OCI-LY1 (cell line): ENCODE measurements at regions not wholly inside any gene's neighbourhood (a gene's known extent, or its start where the extent isn't known, plus 50 kb on each side); places are given as distances from the start of the nearest gene placed in this dataset.

Experiments used
- CTCF ChIP-seq: fragments of 200-600 bp; sonication (generic), shearing (Covaris generic); IDR thresholded peaks from 2 replicates; pipeline ENCODE4 v1.5.1; 2017; ENCODE audit warnings: mild to moderate bottlenecking, antibody characterized with exemption, low read length, moderate library complexity, mixed read lengths
- EZH2 ChIP-seq: fragments of 200-600 bp; sonication (generic), shearing (Covaris generic); IDR thresholded peaks from 2 replicates; pipeline ENCODE4 v1.8.0; 2017; ENCODE audit warnings: borderline replicate concordance, mixed run types, mild to moderate bottlenecking, antibody characterized with exemption, low read length, moderate library complexity, mixed read lengths

- TF ChIP-seq CTCF: no peak
- TF ChIP-seq EZH2: no peak
Observed at GRCh38 chr4:25592736-25593135, 62.9 kb upstream of the SLC34A2 start.
